ENCODE measurements at regions not wholly inside any gene's neighbourhood (a gene's known extent, or its start where the extent isn't known, plus 50 kb on each side); places are given as distances from the start of the nearest gene placed in this dataset.

DNA sequence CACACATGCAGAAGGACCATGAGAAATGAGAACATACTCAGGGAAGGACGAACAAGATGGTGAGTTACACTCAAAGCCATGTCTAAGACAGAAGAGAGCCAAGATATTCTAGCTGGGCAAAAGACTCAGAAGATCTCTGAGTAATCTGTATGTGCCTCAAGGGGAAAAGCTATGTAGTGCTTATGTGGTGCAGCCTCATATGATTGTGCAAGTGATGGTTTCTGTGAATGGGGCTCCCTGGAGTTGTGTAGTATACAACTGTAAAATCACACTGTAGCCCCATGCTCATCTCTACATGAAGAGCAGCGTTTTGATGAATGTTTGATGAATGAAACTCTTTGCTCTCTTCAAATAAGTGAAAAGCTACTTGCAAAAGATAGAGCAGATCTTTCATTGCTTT, 57.5 kb downstream of the OSR1 start:
- no peak for DNase-seq (ENCODE audit: low read depth)
- no peak overlapping the region for H3K4me3 ChIP-seq (ENCODE audit: low read depth, low read length)

DNA sequence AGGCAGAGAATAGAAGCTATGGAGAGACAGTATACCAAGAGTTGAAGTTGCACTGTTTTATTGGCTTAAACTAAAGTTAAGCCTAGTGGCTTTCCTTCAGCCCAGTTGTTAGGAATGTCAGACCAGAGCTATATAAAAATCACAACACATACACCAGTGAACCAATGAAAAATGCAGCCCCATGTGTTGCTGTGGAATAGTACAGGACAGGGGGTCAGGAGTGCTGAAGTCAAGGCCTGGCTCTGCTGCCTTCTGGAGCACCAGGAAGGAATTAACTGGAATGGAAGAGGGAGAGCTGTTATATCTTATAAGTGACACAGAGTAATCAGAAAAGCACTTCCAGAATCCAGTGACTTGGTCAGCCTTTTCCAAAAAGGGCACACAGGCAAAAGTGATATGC, 58.9 kb downstream of the OSR1 start:
- DNase-seq (ENCODE audit: low read depth): no peak
- H3K4me3 ChIP-seq (ENCODE audit: low read depth, low read length): no peak overlapping the region

DNA sequence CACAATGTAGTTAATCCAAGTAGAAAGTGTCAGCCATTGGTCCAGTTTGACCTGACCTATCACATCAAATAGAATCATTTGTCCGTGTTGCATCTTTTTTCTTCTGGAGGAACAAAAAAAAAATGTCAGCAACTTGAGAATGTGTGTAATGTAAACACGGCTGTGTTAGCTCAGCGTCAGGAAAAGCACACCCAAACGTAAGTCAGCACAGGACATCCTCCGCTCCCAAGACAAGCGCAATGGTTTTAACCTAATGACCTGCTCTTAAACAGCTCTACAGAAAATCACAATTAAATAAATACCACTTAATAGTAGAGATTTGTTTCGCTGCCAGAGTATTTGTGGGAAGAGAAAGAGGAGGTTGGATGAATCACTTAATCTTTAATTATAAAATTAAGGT, 59.4 kb downstream of the OSR1 start:
- no peak for DNase-seq (ENCODE audit: low read depth)
- H3K4me3 ChIP-seq (ENCODE audit: low read depth, low read length): no peak overlapping the region

DNA sequence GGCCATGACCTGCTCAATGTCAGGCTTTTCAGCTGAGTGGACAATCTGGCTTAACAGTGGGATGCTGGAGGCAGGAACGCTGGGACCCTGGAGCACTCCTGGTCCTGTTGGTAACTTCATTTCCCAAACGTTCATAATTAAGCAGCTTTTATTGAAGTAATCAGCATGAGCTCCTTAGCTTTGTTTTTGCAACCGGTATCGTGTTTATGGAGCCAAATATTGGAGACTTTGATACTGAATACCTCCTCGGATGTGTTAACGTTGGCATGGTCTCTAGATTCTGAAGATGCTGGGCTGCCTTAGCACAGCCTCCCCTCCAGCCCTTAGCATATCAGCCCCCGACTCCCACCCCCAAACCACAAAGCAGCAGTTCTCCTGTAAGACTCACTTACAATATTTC, 60.7 kb downstream of the OSR1 start:
- DNase-seq (ENCODE audit: low read depth): no peak
- H3K4me3 ChIP-seq (ENCODE audit: low read depth, low read length): no peak overlapping the region

DNA sequence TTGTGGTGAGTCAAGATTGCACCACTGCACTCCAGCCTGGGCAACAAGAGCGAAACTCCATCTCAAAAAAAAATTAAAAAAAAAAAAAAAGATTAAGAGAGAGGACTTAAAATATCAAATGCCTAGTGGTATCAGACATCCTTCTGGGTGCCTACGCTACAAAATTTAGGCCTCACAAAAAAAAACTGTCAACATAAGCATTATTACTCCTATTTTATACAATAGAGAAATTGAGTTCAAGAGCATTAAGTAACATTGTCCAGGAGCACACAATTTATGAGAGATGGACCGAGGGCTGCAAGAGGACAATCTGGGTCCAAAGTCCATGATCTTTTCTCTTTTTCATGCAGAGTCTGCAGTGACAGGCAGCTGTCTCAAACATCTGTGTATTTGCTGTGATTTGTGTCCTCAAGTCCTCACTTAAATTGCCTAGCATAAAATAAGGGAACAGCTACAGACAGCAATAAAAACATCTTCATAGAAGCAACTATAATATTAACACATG, 62.4 kb downstream of the OSR1 start:
- no peak for DNase-seq (ENCODE audit: low read depth)
- no peak overlapping the region for H3K4me3 ChIP-seq (ENCODE audit: low read depth, low read length)

DNA sequence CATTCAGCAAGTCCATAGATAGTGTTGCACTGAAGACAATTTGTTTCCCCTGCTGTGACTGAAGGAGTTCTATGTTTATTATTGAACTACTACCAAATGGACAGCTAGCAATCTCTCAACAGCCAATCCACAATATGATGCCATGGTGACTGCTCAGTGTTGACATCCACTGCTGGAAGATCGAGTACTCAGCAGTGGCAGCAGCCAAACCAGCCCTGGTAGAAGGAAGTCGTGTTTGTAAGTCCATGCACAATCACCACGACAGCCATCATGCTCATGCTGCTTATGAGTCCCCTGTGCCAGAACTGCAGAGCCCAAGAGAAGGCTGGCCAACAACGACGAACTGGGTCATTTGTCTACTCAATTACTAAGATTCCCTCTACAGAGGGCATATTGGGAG, 66.4 kb downstream of the OSR1 start:
- DNase-seq (ENCODE audit: low read depth): no peak
- no peak overlapping the region for H3K4me3 ChIP-seq (ENCODE audit: low read depth, low read length)

DNA sequence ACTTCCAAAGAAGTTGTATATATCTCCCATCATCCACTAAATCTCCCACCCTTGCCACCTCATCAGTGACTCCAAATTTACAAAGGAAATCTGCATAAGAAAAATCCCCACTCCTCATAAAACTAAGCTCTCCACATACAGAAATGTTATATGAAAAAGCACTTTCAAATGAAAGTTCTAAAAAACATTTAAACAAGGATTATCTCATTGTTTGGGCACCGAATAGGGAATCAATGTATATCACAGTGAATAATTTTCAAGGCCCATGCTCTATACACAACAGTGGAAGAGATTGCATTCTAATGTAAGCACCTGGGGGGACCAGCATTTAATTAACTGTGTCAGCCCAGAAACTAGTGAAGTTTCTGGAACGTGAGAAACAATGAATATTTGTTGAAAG, 70.1 kb downstream of the OSR1 start:
- no peak for DNase-seq (ENCODE audit: low read depth)

DNA sequence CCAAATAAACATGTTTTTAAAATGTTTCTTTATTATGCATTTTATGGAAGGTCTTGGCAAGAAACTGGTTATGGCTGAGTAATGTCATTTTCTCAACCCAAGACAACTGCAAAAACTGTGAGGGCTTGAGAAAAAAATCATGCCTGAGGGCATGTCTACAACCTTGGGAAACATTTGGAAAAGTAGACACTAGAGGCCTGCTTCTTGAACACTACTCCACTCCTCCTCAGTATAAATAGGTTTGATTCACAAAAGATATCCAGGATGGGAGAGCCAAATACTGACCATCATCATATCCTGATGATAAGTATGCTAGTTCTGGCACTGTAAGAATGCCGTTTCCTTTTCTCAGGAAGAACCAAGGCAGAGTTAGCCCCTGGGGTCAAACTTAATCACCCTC, 71.1 kb downstream of the OSR1 start:
- H3K4me3 ChIP-seq (ENCODE audit: low read depth, low read length): no peak overlapping the region
- no peak for DNase-seq (ENCODE audit: low read depth)

More for the DNA sequence above, 70.1 kb downstream of the OSR1 start:
- H3K4me3 ChIP-seq (ENCODE audit: low read depth, low read length): no peak overlapping the region

DNA sequence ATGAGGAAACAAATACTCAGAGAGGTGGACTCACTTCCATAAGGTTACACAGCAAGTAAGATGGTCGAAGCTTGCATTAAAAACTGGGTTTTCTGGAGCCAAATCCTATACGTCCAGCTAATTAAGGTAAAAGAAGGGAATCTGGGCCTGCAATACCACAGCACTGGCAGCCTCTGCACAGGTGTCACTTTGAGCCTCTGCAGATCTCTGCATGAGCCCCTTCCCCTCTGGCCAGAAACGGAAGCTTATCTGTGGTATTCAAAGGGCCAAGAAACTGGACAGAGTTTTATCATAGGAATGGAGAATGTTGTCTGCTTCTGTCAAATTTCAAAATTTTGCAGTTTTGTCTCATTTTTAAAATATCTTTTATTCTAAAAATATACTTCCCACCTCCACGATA, 76.1 kb downstream of the OSR1 start:
- no peak overlapping the region for H3K4me3 ChIP-seq (ENCODE audit: low read depth, low read length)
- no peak for DNase-seq (ENCODE audit: low read depth)

DNA sequence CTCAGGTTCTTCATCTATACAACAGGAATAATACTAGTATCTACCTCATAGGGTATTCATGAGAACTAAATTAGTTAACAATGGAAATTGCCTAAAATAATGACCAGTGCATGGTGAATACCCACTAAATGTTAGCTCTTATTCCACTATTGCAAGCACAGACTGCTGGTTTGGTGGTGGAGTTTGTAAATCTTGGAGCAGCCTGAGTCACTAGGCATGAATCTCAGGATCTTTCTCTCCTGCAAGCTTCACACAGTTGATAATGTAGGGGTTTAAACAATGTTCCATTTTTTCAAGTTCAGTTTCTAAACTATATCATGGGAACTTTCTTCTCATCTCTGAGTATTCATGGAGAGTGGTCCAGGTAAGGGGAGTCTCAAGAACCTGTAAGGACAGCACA, 84.0 kb downstream of the OSR1 start:
- no peak overlapping the region for H3K4me3 ChIP-seq (ENCODE audit: low read depth, low read length)
- DNase-seq (ENCODE audit: low read depth): no peak

DNA sequence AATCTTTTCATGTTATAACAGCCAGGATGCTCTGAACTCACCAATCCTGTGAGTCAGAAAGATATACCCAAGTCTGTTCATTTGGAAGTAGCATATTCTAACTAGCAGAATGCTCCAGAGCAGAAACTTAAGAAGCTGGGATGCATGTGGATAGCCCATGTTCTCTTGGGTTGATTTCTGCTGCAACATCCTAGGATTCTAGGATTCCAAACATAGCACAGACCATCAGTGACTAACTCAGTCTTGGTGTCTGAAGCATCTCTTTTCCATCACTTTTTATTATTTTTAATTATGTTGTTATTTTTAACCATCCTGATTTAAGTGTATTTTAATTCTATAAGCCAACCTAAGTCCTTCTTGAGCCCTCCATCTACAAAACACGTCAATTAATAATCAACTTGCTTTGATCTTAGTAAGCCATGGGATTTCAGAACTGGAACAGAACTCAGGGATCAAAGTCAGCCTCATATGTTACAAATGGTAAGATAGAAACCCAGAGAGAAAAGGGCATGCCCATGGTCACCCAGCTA, 85.4 kb downstream of the OSR1 start:
- no peak for DNase-seq (ENCODE audit: low read depth)
- no peak overlapping the region for H3K4me3 ChIP-seq (ENCODE audit: low read depth, low read length)

DNA sequence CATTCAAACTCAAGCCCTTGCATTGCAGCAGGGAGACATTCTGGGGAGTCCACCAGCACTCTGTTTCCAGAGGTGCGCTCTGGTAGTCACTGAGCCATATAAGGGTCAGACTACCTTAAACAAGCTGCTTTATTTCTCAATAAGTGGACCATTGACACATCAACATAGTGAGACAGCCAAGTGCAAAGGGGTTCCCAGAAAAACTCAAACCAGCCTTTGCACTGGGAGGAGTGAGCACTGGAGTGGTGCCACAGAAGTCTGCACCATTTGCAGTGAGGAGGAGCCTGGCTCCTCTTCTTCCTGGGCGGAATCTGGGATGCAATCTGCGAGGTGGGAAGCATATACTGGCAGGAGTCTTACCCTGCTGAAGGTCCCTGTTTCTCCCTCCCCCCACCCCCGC, 86.4 kb downstream of the OSR1 start:
- H3K4me3 ChIP-seq (ENCODE audit: low read depth, low read length): no peak overlapping the region
- no peak for DNase-seq (ENCODE audit: low read depth)

DNA sequence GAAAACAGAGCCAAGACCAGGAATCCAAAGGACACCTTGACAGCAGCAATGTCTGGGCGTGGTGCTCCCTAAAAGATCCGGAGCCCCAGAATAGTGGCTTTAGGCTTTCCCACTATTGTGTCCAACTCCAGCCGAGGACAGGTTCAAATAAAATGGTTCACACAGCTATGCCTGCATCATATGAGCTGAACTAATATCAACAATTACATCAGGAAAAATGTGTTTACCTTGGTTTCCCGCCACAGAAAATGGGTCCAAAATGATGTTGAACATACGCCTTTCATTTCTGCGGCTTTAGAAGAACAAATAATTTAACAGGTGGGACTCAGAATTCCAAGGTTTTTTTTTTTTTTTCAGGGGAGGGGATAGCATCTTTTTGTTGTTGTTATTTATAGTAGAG, 93.6 kb downstream of the OSR1 start:
- H3K4me3 ChIP-seq (ENCODE audit: low read depth, low read length): no peak overlapping the region
- DNase-seq (ENCODE audit: low read depth): no peak

DNA sequence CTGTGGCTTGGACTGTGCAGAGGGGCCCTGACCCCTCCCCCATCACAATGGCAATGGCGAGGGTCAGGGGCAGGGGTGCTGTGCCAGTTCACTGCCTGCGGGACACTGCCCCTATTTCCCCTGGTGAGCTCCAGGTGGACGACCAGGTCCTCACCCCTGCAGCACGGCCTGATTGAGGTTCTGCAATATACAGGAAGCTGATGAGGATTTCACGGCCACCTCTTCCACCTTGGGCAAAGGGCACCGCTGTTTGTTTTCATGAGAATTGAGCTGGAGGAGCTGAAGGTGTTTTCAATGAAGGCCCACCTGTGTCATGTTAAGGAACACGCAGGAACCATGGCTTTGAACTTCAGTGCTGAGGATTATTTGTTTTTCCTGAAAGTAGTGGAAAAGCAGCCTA, 96.3 kb downstream of the OSR1 start:
- no peak for DNase-seq (ENCODE audit: low read depth)
- H3K4me3 ChIP-seq (ENCODE audit: low read depth, low read length): no peak overlapping the region

DNA sequence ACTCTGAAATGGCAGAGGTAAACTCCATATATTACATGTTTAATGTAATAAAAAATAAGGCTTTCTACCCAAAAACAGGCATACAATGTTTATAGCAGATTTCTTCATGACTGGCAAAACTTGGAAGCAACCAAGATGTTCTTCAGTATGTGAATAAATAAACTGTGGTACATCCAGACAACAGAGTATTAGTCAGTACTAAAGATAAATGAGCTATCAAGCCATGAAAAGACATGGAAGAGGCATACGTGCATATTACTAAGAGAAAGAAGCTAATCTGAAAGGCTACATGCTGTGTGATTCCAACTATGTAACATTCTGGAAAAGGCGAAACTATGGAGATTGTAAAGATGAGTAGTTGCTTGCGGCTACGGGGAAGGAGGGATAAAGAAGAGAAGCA, 97.4 kb downstream of the OSR1 start:
- no peak for DNase-seq (ENCODE audit: low read depth)
- H3K4me3 ChIP-seq (ENCODE audit: low read depth, low read length): no peak overlapping the region

DNA sequence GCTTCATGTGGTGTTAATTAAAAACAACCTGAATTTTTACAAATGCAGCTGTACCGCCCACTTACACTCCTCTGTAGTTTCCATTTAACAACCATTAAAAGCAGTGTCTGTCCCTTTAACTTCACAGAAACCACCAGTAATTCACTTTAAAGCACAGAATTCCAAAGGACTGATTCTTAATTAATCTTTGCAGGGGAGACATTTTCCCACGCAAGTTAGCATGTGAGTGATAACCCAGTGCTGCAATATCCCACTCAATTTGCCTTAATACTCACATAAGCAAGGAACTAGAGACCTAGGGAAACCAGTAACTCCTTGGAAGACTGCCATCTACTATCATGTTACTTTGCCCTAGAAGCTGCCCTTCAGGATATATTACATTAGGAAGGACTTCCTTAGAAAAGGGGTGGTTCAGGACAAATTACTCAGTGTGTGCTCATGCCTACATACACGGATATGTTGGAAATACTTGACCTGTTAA, 102.3 kb downstream of the OSR1 start:
- no peak overlapping the region for H3K4me3 ChIP-seq (ENCODE audit: low read depth, low read length)
- DNase-seq (ENCODE audit: low read depth): peak; percentile 96

DNA sequence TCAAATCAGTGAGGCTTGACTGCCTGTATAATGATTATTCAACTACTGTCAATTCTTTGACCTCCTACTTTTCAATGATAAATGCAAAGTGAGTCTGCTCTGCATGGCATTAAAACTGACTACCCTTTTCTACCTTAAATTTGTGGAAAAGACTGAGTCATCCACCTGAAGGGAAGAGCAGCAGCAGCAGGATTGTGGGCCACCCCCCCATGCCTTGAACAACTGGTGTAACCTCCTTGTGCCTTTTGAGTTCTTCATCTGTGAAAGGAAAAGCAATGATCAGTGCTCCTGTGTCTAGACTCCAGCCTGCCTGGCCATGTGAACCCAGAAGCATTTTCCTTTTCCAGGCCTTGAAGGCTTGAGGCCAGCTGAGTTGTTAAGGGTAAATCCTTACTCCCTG, 102.9 kb downstream of the OSR1 start:
- no peak overlapping the region for H3K4me3 ChIP-seq (ENCODE audit: low read depth, low read length)
- no peak for DNase-seq (ENCODE audit: low read depth)

DNA sequence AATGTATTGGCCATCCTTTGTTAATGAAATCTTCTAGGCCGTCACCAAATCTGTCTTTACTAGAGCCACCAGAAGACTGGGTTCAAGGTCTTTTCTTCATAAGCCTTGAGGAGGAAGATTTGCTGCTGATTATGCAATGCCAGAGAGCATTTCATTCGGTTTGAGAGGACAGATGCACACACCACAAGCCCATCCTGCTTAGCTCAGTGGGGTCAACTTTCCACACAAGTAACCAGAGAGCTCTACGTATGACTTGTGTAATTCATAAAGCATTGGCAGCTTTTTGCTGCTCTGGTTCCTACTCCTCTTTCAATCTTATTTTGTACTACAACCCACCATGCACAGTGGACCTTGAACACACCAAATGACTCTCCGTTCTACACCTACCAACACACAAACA, 106.9 kb downstream of the OSR1 start:
- peak; percentile 72 for DNase-seq (ENCODE audit: low read depth)
- H3K4me3 ChIP-seq (ENCODE audit: low read depth, low read length): no peak overlapping the region

DNA sequence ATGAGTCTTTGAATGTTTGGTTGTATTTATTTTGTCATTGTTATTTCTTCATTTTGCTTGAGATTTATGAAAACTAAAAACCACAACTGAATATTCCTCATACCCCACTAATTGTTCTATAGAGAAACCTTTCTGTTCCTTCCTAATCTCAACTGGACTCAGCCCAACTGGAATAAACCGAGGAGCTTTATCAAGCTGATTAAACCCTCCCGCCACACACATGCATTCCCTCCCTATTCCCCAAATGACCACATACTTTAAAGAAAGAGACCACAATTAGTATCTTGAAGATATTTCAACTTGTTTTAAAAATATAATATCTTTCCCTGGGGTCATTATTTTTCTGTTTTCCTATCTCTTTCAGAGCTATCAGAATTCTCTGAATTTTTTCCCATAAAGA, 107.5 kb downstream of the OSR1 start:
- DNase-seq (ENCODE audit: low read depth): no peak
- H3K4me3 ChIP-seq (ENCODE audit: low read depth, low read length): no peak overlapping the region

DNA sequence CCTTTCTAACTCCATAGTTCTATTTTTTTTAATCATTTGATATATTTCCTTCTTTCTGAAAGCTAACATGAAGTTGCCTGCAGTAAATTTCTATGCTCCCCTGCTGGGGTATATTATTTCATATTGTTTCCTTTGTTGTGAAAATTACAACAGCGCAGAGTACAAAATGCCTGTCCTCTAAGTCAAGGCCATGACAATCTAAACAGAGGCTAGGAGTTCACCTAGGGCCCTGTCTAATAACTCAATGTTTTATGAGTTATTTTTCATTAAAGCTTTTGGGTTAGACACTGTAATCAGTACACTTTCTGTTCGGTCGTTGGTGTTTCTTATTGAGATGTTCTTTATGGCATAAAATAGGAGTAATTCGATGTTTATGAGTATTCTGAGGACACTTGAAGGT, 111.2 kb downstream of the OSR1 start:
- no peak overlapping the region for H3K4me3 ChIP-seq (ENCODE audit: low read depth, low read length)
- DNase-seq (ENCODE audit: low read depth): no peak

DNA sequence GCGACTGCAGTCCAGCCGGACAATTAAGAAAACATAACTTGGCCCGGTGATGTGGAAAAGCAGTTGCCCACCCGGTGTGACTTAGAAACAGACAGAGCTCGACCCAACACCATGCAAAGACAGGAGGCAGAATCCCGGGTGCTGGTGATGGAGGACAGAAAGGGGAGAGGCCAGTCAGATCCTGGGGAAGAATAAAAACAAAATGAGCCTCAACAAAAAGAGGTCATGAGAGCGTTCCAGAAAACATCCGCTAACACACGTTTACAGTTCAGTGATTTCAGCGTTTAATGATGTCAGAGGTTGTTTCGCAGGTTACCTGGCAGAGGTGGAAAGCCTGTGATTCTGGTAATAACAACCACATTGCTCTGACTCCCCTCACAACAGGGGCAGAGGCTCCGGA, 111.9 kb downstream of the OSR1 start:
- no peak for DNase-seq (ENCODE audit: low read depth)
- no peak overlapping the region for H3K4me3 ChIP-seq (ENCODE audit: low read depth, low read length)

Measured in skeletal muscle cell (primary cell).